NCI-H1105 treated with DMSO at 0.1 percent for 48 hours (cell line): ENCODE measurements at regions not wholly inside any gene's neighbourhood (a gene's known extent, or its start where the extent isn't known, plus 50 kb on each side); places are given as distances from the start of the nearest gene placed in this dataset.
A peak's percentile ranks its signal among the peaks of the same experiment; 100 is the strongest.

Source experiments
- DNase-seq: peaks from one replicate; lab custom pipeline; 2025; lab: John Stamatoyannopoulos, UW

DNA sequence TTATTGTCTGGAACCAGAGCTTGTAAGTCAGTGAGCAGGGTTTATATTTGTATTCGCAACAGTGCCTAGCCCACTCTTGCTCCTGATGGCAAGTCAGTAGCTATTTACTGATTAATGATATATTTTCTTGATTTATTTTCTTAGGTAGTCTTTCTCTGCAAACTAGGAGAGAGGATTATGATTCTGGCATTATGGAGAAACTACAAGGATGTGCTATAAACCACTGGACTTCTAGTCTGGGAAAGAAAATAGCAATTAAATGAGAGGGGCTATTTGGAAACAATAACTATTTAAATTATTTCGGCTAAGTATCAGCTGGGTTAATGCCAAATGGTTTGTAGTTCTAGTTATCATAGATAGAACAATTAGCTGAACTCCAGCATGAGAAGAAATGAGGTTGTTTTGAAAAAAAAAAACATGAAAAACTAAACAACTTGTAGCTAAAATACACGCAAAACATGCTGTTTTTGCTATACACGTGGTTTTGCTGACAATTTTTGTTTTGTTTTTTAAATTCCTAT, 304.9 kb upstream of the TCF21 start:
- DNase-seq: peak; percentile 37

DNA sequence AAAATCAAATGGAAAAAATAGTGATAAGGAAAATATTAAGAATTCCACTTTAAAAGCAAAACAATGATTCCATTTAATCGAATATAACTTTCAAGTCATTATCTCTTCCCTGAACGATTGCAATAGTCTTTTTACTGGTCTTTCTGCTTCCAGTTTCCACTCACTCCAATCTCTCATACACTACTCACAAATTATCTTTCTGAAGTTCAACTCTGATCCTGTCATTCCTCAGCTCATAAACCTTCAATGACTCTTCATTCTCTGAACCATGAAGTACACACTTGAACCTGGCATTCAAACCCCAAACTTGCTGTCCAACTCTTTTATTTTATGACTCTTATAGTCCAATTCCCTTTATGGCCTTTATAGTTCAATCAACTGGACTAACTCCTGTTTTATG, 304.1 kb upstream of the TCF21 start:
- no peak for DNase-seq

DNA sequence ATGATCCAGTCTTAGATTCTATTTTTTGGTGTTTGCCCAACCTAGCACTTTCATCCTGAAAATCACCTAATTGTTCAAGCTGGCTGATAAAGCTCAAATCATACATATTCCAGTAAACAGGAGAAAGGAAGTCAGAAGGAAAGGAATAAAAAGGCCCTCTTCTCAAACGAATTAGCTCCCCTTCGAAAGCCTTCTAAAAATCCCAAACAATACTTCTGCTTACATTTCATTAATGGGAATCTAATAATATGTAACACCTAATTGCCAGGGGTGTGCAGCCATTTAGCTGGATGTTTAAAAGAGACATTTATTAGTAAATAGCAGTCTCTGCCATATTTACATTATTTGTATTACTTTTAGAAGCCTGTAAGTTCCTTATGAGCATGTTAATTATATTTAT, 302.9 kb upstream of the TCF21 start:
- no peak for DNase-seq

GRCh38 chr6:133587546-133588160, 301.3 kb upstream of the TCF21 start:
- no peak for DNase-seq

- no peak for DNase-seq
Observed at GRCh38 chr6:133590196-133590595, 298.7 kb upstream of the TCF21 start.

DNA sequence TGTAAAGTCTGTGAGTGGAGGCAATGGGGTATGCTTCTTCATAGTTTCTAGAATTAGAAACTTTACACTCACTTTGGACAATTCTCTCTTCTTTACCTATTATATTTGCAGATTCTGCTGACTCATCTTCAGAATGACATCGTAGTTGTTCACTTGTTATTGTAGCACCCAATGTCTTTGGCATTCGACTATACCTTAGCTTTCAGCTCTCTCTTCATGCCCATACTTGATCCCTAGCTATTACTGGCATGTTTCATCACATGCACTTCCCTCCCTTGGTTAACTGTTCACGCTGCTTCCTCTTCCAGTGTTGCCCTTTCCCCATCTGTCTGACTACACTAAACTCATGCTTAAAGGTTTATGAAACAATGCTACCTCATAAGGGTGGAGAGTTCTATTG, 298.1 kb upstream of the TCF21 start:
- DNase-seq: no peak

DNA sequence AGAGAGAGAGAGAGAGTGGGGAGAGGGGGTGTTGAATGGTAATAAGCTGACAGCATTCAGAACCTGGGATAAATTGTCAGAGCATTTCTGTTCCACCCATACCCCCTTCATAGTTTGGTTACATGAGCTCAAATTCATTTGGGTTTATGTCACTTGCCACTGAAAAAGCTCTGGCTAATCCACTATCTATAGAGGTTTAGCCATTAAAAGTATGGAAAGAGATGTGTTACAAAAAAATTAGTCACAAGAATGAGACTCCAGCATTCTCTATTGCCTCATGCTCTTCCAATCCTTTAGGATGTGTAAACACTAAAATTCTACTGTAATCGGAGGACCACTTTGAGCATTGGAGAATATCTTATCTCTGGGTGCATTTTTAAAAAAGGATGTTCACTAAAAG, 297.6 kb upstream of the TCF21 start:
- DNase-seq: no peak

- DNase-seq: no peak
Observed at GRCh38 chr6:133594652-133595110, 294.2 kb upstream of the TCF21 start.

DNA sequence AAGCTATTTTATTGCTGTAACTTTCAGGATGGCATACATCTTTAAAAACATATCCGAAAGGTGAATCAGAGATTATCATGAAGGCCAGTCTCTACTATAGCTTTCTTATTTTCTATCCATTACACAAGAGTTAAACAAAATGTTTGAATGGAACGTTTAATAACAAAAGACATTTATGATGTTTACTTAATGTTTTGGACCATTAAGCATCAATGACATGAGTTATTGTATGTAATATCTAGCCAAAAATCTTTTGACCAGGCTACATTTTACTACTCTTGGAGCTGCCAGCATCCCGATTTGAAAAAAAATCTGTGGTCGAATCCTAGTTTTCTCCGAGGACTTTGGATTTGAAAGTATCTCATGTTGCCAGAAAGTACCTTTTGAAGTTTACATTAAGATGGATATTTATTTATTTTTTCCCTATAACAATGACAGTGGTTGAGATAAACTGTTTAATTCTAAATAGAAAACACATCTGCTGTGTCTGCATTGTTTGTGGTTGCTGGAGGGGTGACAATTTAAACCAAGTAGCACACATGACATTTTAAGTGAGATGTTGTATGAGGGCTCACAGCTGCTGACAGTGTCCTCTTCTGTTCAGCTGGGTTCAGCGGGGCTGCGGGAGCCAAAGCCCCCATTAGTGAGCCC, 293.7 kb upstream of the TCF21 start:
- peak; percentile 27 for DNase-seq

- no peak for DNase-seq
Observed at GRCh38 chr6:133606852-133607251, 282.1 kb upstream of the TCF21 start.

DNA sequence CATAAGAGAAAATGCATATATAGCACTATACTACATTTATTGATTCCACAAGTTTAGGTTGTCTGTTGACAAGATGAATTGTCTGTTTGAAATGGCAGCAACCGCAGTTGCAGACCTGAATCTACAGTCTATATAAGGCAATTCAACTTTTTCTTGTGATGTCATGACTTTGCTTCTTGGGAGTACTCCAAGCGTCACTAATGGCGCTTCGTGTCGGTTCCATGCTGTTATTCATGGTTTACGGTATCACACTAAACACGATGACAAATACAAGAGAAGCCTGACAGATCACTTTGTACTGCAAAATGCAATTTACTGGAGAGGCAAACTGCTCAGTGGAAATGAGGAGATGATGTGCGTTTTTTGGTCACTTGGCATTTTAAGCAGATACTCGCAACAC, 280.3 kb upstream of the TCF21 start:
- no peak for DNase-seq

DNA sequence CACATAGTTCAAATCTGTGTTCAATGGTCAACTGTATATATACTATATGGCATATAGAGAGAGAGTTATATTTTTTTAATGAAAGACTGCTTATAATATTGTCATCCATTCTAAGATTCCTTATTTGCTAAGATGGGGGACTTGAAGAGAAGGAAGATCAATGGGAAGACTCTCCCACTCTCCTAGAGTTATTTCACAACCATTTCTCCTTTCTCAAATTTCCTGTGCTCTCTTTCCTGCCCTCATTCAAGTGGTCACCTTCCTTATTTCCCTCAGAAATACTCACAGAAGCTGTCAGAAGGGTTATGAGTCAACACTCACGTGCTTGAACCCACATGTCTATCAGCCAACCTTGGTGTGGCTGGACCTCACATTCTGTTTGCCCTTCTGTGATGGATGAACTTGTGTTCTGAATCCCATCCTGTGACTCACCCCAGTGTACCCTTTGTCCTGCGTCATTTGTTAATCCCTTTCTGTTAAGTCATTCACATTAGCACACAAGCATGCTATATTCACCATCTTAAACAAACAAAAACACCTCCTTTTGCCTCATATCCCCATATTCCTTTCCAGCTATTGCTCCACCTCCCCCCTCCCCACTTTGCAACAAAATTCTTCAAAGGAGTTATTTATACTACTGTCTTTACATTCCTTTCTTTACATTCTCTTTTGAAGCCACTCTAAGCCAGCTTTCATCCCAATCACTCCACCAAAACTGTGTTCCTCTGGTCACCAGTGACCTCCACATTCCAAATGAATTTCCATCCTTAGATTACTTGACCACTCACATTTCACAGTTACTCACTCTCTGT, 279.3 kb upstream of the TCF21 start:
- no peak for DNase-seq

GRCh38 chr6:133610227-133610840, 278.6 kb upstream of the TCF21 start:
- no peak for DNase-seq

DNA sequence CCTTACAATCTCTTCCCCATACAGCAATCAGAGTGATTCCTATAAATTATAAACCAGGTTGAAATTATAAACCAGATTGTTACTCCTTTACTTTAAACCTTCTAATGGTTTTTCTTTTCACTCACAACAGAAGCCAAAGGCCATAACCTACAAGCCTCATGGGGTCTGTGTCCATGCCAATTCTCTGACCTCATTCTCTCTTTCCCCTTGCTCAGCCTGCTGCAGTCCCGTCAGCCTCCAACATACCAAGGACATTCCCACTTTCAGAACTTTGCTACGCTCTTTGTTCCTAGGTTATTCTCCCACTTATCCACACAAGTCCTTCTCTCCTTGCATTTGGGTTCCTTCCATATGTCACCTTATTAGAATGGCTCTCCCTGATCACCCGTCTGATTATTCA, 277.9 kb upstream of the TCF21 start:
- no peak for DNase-seq

GRCh38 chr6:133612459-133612858, 276.5 kb upstream of the TCF21 start:
- DNase-seq: no peak

DNA sequence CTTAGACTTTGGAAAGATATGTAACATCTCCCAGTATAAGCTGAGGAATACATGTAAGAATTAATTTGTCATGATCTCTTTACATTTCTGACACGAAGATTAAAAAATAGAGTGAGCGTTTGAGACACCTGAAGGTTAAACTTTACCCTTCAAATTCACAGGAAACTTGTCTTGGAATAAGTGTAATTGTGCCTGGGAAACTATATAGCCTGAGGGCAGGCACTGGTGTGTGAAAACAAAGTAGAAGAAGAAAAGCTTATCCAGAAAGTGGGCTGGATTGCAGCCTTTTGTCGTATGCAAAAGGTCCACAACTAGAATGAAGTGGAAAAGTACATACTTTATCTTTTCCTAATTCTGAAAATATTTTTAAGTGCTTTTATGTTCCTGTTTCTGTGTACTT, 275.7 kb upstream of the TCF21 start:
- no peak for DNase-seq

- DNase-seq: no peak
Observed at GRCh38 chr6:133621751-133622150, 267.2 kb upstream of the TCF21 start.

DNA sequence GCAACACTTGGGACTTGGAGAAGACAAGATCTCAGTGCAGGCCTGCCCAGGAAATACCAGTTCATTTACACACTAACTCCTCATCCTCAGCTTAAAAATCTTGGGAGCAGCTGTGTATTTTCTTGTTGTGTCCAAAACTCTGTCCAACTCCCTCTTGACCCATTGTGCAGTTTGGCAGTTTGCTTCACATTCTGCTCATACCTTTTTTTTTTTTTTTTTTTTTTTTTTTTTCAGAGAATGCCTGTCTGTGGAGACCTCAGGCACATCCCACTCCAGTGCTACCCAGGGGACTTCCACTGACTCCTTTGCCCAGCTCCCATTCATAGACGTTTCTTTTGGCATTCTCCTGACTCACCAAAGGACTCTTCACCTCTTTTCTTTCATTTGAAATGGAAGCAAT, 265.8 kb upstream of the TCF21 start:
- no peak for DNase-seq

DNA sequence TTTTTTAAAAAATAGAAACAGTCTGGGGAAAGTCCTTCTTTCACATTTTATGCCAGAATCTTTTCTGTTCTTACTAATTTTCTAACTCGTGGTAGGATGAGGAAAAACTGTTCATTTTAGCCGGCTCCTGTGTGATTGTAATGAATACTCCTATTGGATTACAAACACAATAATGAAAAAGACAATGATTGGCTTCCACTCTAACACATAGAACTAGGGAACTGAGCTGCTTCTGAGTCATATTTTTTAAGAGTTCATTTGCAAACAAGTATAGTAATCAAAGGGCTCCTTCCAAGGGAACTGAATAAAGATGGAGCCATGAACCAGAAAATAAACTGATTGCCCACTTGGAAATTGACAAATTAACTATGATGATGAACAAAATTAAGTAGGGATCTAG, 265.3 kb upstream of the TCF21 start:
- no peak for DNase-seq

DNA sequence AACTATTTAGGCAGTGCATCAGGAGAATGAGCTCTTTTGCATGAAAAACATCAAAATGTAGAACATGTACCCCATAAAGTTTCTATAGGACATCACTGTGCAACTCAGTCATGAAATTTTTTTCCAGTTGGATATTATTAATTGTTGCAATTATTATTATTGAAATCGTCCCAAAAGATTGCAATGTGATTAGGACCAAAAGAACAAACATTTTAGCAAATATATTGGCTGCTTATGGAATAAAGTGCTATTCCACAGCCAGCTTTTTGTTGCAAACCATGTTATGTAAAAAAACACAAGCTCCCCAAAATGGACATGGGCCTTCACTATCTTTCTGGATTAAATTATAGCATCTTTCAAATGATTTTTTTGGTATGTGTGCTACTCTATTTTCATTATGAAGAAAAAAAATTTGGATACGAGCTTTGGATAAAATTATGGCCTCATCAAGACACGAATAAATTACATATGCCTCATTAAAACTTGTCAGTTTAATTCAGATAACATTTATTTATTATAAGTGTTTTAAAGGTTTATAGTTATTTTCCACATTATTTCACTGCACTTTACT, 262.7 kb upstream of the TCF21 start:
- no peak for DNase-seq

DNA sequence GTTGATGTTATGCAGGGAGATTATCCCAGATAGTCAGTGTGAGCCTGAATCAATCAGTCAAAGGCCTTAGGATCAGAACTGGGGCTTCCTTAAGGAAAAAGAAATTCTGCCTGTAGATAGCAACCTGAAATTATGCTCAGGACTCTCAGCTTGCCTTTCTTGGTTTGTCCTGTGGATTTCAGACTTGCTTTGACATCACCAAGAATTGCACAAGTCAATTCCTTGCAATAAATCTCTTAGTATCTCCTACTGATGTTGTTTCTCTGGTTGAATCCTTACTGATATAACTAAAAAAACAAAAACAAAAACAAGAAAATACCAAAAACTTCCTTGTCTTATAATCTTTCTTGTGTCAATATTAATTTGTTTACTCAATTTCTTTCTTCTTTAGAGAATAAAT, 258.9 kb upstream of the TCF21 start:
- DNase-seq: no peak

DNA sequence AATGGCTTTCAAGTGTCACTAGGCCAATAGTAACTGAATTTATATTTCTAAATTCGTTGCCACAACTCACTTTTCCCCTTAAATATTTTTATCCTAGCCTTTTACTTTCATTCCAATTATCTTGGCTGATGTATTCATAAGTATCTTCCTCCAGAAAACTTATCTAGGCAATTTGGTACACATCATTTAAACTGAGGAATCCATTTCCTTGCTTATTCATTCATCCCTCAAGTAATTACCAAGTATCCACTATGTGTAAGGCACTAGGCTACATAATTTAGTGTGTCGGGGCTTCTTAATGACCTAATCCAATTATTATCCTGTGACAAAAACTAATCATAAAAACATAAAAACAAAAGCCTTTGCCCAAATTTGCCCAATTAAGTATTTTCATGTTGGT, 258.3 kb upstream of the TCF21 start:
- no peak for DNase-seq
